HUES48 (cell line): ENCODE measurements at regions not wholly inside any gene's neighbourhood (a gene's known extent, or its start where the extent isn't known, plus 50 kb on each side); places are given as distances from the start of the nearest gene placed in this dataset.
A peak's percentile ranks its signal among the peaks of the same experiment; 100 is the strongest.
"Not testable (repeated sequence)": the region's sequence is repeated elsewhere in the genome, so short reads cannot be mapped to it uniquely, and the experiment has no call there.

Source experiments
- H3K27ac ChIP-seq: one replicate; pipeline ENCODE4 v1.7.0; 2013; ENCODE audit warnings: low read depth, low read length, inconsistent platforms
- H3K27me3 ChIP-seq: 2 replicates; pipeline ENCODE4 v1.6.1; 2013; ENCODE audit warnings: mild to moderate bottlenecking, low read length; ENCODE audit not compliant: control insufficient read depth, insufficient read depth
- H3K36me3 ChIP-seq: 2 replicates; pipeline ENCODE4 v1.6.1; 2013; ENCODE audit warnings: low read length; ENCODE audit not compliant: control insufficient read depth, insufficient read depth
- H3K4me1 ChIP-seq: 2 replicates; pipeline ENCODE4 v1.6.1; 2013; ENCODE audit warnings: mild to moderate bottlenecking, low read length; ENCODE audit not compliant: control insufficient read depth, insufficient read depth
- H3K4me3 ChIP-seq: 2 replicates; pipeline ENCODE4 v1.5.1; 2013; ENCODE audit warnings: mild to moderate bottlenecking, low read depth, low read length
- H3K9ac ChIP-seq: 2 replicates; pipeline ENCODE4 v1.6.1; 2013; ENCODE audit warnings: mild to moderate bottlenecking, low read depth, low read length, moderate library complexity
- H3K9me3 ChIP-seq: 2 replicates; pipeline ENCODE4 v1.6.1; 2013; ENCODE audit warnings: low read length; ENCODE audit not compliant: control insufficient read depth, insufficient read depth

GRCh38 chr5:63022403-63022802 lies 443.8 kb downstream of the LRRC70 start:
- Histone ChIP-seq H3K27me3 (no peaks in the 10 kb centered on the region), H3K4me1 (no peaks in the 10 kb centered on the region), H3K9ac (no peak overlapping the region), H3K36me3 (no peaks in the 10 kb centered on the region), H3K4me3 (no peak overlapping the region), H3K27ac (no peak overlapping the region), H3K9me3 (no peaks in the 10 kb centered on the region)

- Histone ChIP-seq H3K4me1 (no peaks in the 10 kb centered on the region), H3K9ac (no peak overlapping the region), H3K27ac (no peak overlapping the region), H3K36me3 (no peaks in the 10 kb centered on the region), H3K27me3 (no peaks in the 10 kb centered on the region), H3K4me3 (no peak overlapping the region), H3K9me3 (peaks cover 4% of the 10 kb centered on the region; the same call in 1 of the 2 replicates)
Observed at GRCh38 chr5:63011158-63011557, 432.5 kb downstream of the LRRC70 start.

GRCh38 chr5:63008195-63008594 lies 429.6 kb downstream of the LRRC70 start:
- no peak overlapping the region for H3K9ac ChIP-seq
- H3K36me3 ChIP-seq, result no peaks in the 10 kb centered on the region
- H3K9me3 ChIP-seq, result peaks cover 9% of the 10 kb centered on the region; the same call in 1 of the 2 replicates
- no peak overlapping the region for H3K27ac ChIP-seq
- no peaks in the 10 kb centered on the region for H3K27me3 ChIP-seq
- H3K4me1 ChIP-seq, result no peaks in the 10 kb centered on the region
- no peak overlapping the region for H3K4me3 ChIP-seq

DNA sequence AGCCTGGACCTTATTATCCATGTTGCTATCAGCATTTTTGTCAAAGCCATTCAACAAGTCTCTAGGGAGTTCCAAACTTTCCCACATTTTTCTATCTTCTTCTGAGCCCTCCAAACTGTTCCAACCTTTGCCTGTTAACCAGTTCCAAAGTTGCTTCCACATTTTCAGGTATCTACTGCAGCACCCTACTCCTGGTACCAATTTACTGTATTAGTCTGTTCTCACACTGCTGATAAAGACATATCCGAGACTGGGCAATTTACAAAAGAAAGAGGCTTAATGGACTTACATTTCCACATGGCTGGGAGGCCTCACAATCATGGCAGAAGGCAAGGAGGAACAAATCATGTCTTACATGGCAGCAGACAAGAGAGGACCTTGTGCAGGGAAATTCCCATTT lies 416.2 kb downstream of the LRRC70 start:
- not testable (repeated sequence) for H3K36me3 ChIP-seq, H3K27ac ChIP-seq, H3K9ac ChIP-seq, H3K4me1 ChIP-seq, H3K4me3 ChIP-seq, H3K27me3 ChIP-seq
- H3K9me3 ChIP-seq, result peaks cover 30% of the 10 kb centered on the region

GRCh38 chr5:62985749-62986148 lies 407.1 kb downstream of the LRRC70 start:
- H3K4me1 ChIP-seq, result peaks cover 10% of the 10 kb centered on the region; the same call in 1 of the 2 replicates
- no peak overlapping the region for H3K9ac ChIP-seq
- no peak overlapping the region for H3K27ac ChIP-seq
- no peaks in the 10 kb centered on the region for H3K36me3 ChIP-seq
- peaks cover 16% of the 10 kb centered on the region for H3K9me3 ChIP-seq
- H3K27me3 ChIP-seq, result no peaks in the 10 kb centered on the region
- no peak overlapping the region for H3K4me3 ChIP-seq

DNA sequence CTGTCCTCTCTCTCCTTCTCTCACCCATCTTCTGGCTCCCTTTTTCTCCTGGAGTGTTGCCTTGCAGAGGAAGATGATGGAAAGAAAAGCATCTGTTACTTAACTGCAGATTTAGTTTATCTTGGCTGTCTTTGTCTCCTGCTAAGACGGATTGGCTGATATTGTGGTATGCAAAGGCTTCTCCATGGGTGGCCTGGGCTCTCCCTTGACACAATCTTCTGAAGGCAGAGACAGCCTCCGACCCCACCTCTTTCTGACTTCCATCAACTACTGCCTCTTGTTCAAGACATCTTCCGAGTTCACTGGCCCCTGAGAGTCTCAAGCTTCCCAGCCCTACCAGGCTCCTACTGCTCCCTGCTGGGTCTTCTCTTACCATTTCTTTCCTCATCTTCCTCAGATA lies 403.7 kb downstream of the LRRC70 start:
- Histone ChIP-seq H3K27ac (no peak overlapping the region), H3K9me3 (peaks cover 16% of the 10 kb centered on the region), H3K36me3 (no peaks in the 10 kb centered on the region), H3K4me1 (peaks cover 16% of the 10 kb centered on the region), H3K9ac (no peak overlapping the region), H3K4me3 (no peak overlapping the region), H3K27me3 (no peaks in the 10 kb centered on the region)

- H3K4me3 ChIP-seq, result no peak overlapping the region
- no peak overlapping the region for H3K27ac ChIP-seq
- H3K9ac ChIP-seq, result no peak overlapping the region
- H3K36me3 ChIP-seq, result no peaks in the 10 kb centered on the region
- peaks cover 8% of the 10 kb centered on the region for H3K9me3 ChIP-seq
- H3K27me3 ChIP-seq, result no peaks in the 10 kb centered on the region
- H3K4me1 ChIP-seq, result peaks cover 24% of the 10 kb centered on the region
Observed at GRCh38 chr5:62980884-62981283, 402.3 kb downstream of the LRRC70 start.

DNA sequence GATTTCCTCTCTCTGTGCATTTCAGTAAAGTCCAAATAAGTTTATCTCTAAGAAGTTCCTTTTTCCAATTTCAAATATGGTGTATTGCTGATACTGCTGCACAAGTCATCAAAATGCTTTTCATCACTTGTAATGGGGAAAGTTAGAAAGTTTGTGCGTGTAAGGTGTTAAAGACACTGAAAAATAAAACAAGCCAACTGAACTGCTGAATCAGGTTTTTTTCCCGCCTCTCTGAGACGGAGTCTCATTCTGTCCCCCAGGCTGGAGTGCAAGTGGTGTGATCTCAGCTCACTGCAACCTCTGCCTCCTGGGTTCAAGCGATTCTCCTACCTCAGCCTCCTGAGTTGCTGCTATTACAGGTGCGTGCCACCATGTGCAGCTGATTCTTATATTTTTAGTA lies 400.9 kb downstream of the LRRC70 start:
- H3K4me1 ChIP-seq, result peaks cover 24% of the 10 kb centered on the region
- peaks cover 2% of the 10 kb centered on the region; the same call in 1 of the 2 replicates for H3K9me3 ChIP-seq
- no peaks in the 10 kb centered on the region for H3K27me3 ChIP-seq
- no peaks in the 10 kb centered on the region for H3K36me3 ChIP-seq
- no peak overlapping the region for H3K4me3 ChIP-seq
- no peak overlapping the region for H3K27ac ChIP-seq
- H3K9ac ChIP-seq, result no peak overlapping the region

- peak overlapping the region; percentile 57 for H3K27ac ChIP-seq
- no peaks in the 10 kb centered on the region for H3K27me3 ChIP-seq
- H3K4me3 ChIP-seq, result no peak overlapping the region
- no peaks in the 10 kb centered on the region for H3K36me3 ChIP-seq
- H3K9ac ChIP-seq, result no peak overlapping the region
- no peaks in the 10 kb centered on the region for H3K9me3 ChIP-seq
- H3K4me1 ChIP-seq, result peaks cover 21% of the 10 kb centered on the region
Observed at GRCh38 chr5:62977661-62978060, 399.0 kb downstream of the LRRC70 start.

DNA sequence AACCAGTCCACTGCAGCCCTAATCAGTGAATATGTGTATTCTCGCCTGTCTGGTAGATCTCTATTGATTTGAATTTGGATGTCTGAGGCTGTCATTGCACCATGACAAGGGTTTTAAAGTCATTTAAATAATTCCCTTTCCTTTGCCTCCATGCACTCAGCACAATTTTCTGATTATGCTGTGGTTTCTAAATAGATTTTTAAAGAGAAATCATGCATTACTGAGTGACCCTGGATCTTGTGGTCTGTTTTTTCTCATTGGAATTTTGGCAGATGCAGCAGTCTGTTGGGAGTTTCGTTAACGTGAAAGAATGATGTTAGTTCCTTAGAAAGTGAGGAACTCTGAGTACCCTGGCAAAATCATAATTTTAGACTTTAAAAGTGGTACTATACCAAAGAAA lies 396.0 kb downstream of the LRRC70 start:
- H3K4me1 ChIP-seq, result peaks cover 14% of the 10 kb centered on the region
- peaks cover 6% of the 10 kb centered on the region; the same call in 1 of the 2 replicates for H3K9me3 ChIP-seq
- no peak overlapping the region for H3K27ac ChIP-seq
- no peak overlapping the region for H3K9ac ChIP-seq
- no peaks in the 10 kb centered on the region for H3K36me3 ChIP-seq
- H3K4me3 ChIP-seq, result no peak overlapping the region
- no peaks in the 10 kb centered on the region for H3K27me3 ChIP-seq

DNA sequence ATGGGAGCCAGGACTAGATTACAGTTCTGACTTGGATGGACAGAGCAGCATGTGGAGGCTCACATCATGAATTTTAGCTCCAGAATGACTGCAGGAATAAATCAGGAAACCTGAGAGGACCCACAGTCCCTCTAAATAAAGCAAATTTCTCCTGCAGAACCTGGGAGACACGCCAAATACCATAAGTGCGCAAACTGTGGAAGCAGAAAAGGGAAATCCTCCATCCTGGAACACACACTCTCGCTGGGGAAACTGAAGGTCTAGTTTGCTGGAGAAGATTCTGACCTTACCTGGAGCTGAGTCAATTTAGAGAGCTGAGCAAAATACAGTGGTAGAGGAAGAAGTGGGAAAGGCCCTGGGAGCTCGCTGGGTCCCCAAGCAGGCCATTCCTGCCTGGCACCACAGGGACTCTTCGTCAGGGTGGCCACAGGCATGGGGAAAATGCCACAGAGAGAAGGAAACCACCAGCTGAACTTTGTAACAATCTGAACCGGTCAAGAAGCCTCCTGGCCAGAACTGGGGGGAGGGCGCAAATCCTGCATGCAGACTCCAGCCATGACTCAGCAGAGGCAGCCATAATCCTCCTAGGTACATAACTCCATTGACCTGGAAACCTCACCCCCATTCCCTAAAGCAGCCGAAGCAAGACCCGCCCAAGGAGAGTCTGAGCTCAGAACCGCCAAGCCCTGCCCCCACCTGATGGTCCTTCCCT lies 390.9 kb downstream of the LRRC70 start:
- H3K9ac ChIP-seq, result no peak overlapping the region
- peaks cover 33% of the 10 kb centered on the region for H3K9me3 ChIP-seq
- H3K27ac ChIP-seq, result no peak overlapping the region
- H3K27me3 ChIP-seq, result no peaks in the 10 kb centered on the region
- H3K4me3 ChIP-seq, result no peak overlapping the region
- H3K36me3 ChIP-seq, result no peaks in the 10 kb centered on the region
- no peaks in the 10 kb centered on the region for H3K4me1 ChIP-seq
